ENCODE measurements at regions not wholly inside any gene's neighbourhood (a gene's known extent, or its start where the extent isn't known, plus 50 kb on each side); places are given as distances from the start of the nearest gene placed in this dataset.

DNA sequence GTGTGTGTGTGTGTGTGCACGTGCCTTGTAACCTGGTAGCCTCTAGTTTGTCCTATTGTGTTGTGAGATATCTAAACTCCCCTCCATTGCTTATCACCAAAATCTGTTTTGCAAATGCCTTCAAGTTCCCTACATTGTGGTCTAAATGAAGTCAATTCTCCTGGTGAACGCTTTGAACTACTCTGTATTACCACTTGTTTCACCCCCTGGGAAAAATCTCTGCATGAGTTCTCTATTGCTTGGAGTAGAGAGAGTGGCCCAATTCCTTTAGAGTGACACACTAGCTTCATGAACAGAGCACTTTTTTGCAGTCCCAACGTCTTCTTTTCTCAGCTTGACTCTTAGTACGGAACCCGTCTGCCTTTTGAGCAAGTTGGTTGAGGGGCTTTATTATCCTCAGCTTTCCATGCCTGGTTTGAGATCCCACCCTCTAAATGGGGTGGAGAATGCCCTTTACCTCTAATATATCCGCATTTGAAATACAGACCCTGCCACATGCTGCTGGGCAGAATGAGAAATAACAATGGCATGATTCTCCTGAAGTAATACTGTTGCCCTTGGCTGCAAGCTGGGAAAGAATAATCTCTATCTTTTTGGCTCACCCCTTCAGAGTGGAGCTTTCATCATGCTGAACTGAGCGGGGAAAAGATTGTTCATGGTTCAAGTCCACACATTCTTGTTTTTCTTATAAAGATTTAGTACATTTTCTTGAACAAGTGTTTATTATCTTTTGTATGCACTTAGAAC lies 2545.3 kb downstream of the PCDH9 start:
- H3K4me3 ChIP-seq (replicated peaks in 1 of 3; ENCODE audit: insufficient read depth in 1 of 3, low read depth in 2 of 3, low read length in 3 of 3), result no peak overlapping the region
- DNase-seq (ENCODE audit: low spot score) (no peak), ATAC-seq (no peak), FAIRE-seq (no peak)
- no peaks in the 10 kb centered on the region for H3K36me3 ChIP-seq (replicated peaks in 1 of 2; ENCODE audit: control insufficient read depth in 1 of 2, insufficient read depth in 2 of 2, low read length in 2 of 2)
- H3K27me3 ChIP-seq (ENCODE audit: control insufficient read depth in 1 of 2, insufficient read depth in 2 of 2, low read length in 2 of 2), result no peaks in the 10 kb centered on the region
- WGBS (ENCODE audit: low lambda C conversion rate), result 4% methylated on average over 7 of the region's 7 CpGs
- intact Hi-C loops (cut with micrococcal nuclease; ENCODE audit: unreplicated experiment), result no loop called here
- no peak overlapping the region for H3K4me2 ChIP-seq (ENCODE audit: low read depth, low read length)
- ChIA-PET POLR2A (no interaction called here), CTCF (ENCODE audit: low intra/inter-chr PET ratio, low total read pairs) (no interaction called here)
- no peaks in the 10 kb centered on the region for H3K79me2 ChIP-seq (ENCODE audit: insufficient read depth, low read length)
- H3K9me3 ChIP-seq (ENCODE audit: low read length), result no peaks in the 10 kb centered on the region; the same call in 1 of the 2 replicates
- in situ Hi-C loops (cut with HindIII; ENCODE audit: extremely low pct_ligation_motif_present, low pct_unique_long_range_greater_than_20kb), result no loop called here
- H3K4me1 ChIP-seq (ENCODE audit: insufficient read depth, low read length), result no peaks in the 10 kb centered on the region
- H3K9ac ChIP-seq (ENCODE audit: insufficient read depth, low read depth, low read length), result no peak overlapping the region
- no peaks in the 10 kb centered on the region for H4K20me1 ChIP-seq (ENCODE audit: insufficient read depth, low read length)
- no peak overlapping the region for H3K27ac ChIP-seq (ENCODE audit: extremely low read length, insufficient read depth, low read length)
- H2AFZ ChIP-seq (ENCODE audit: low read length), result no peak overlapping the region
- BruUV-seq (replicated peaks), result no TSS peak
- TF ChIP-seq ATRX (CRISPR knock-in tag; IDR thresholded peaks at IDR 0.05; ENCODE audit: borderline replicate concordance), result no peak
- TF ChIP-seq XBP1 (CRISPR knock-in tag; IDR thresholded peaks at IDR 0.05), result no peak
- no peak for TF ChIP-seq ZNF614 (CRISPR knock-in tag; IDR thresholded peaks at IDR 0.05; ENCODE audit: borderline replicate concordance)
- no peak for TF ChIP-seq MTF1 (CRISPR knock-in tag; IDR thresholded peaks at IDR 0.05)
- TF ChIP-seq STAG1 (CRISPR knock-in tag; IDR thresholded peaks at IDR 0.05), result no peak
- TF ChIP-seq, protein P1, sequence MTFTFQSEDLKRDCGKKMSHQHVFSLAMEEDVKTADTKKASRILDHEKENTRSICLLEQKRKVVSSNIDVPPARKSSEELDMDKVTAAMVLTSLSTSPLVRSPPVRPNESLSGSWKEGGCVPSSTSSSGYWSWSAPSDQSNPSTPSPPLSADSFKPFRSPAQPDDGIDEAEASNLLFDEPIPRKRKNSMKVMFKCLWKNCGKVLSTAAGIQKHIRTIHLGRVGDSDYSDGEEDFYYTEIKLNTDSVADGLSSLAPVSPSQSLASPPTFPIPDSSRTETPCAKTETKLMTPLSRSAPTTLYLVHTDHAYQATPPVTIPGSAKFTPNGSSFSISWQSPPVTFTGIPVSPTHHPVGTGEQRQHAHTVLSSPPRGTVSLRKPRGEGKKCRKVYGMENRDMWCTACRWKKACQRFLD (CRISPR knock-in tag; IDR thresholded peaks at IDR 0.05; ENCODE audit: borderline replicate concordance), result no peak
- TF ChIP-seq, protein P2, sequence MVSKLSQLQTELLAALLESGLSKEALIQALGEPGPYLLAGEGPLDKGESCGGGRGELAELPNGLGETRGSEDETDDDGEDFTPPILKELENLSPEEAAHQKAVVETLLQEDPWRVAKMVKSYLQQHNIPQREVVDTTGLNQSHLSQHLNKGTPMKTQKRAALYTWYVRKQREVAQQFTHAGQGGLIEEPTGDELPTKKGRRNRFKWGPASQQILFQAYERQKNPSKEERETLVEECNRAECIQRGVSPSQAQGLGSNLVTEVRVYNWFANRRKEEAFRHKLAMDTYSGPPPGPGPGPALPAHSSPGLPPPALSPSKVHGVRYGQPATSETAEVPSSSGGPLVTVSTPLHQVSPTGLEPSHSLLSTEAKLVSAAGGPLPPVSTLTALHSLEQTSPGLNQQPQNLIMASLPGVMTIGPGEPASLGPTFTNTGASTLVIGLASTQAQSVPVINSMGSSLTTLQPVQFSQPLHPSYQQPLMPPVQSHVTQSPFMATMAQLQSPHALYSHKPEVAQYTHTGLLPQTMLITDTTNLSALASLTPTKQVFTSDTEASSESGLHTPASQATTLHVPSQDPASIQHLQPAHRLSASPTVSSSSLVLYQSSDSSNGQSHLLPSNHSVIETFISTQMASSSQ (IDR thresholded peaks at IDR 0.05; ENCODE audit: low read depth), result no peak
- TF ChIP-seq, protein P2 (CRISPR knock-in tag; IDR thresholded peaks at IDR 0.05; ENCODE audit: borderline replicate concordance), result no peak
- TF ChIP-seq, protein P3, sequence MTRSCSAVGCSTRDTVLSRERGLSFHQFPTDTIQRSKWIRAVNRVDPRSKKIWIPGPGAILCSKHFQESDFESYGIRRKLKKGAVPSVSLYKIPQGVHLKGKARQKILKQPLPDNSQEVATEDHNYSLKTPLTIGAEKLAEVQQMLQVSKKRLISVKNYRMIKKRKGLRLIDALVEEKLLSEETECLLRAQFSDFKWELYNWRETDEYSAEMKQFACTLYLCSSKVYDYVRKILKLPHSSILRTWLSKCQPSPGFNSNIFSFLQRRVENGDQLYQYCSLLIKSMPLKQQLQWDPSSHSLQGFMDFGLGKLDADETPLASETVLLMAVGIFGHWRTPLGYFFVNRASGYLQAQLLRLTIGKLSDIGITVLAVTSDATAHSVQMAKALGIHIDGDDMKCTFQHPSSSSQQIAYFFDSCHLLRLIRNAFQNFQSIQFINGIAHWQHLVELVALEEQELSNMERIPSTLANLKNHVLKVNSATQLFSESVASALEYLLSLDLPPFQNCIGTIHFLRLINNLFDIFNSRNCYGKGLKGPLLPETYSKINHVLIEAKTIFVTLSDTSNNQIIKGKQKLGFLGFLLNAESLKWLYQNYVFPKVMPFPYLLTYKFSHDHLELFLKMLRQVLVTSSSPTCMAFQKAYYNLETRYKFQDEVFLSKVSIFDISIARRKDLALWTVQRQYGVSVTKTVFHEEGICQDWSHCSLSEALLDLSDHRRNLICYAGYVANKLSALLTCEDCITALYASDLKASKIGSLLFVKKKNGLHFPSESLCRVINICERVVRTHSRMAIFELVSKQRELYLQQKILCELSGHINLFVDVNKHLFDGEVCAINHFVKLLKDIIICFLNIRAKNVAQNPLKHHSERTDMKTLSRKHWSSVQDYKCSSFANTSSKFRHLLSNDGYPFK (CRISPR knock-in tag; IDR thresholded peaks at IDR 0.05; ENCODE audit: borderline replicate concordance), result no peak
- TF ChIP-seq POLR2G (IDR thresholded peaks at IDR 0.05; ENCODE audit: low read depth, low read length), result no peak
- TF ChIP-seq SIN3A (IDR thresholded peaks at IDR 0.05; ENCODE audit: borderline replicate concordance, low read depth, low read length), result no peak
- TF ChIP-seq ZNF772 (CRISPR knock-in tag; IDR thresholded peaks at IDR 0.05), result no peak
- TF ChIP-seq, protein P4, sequence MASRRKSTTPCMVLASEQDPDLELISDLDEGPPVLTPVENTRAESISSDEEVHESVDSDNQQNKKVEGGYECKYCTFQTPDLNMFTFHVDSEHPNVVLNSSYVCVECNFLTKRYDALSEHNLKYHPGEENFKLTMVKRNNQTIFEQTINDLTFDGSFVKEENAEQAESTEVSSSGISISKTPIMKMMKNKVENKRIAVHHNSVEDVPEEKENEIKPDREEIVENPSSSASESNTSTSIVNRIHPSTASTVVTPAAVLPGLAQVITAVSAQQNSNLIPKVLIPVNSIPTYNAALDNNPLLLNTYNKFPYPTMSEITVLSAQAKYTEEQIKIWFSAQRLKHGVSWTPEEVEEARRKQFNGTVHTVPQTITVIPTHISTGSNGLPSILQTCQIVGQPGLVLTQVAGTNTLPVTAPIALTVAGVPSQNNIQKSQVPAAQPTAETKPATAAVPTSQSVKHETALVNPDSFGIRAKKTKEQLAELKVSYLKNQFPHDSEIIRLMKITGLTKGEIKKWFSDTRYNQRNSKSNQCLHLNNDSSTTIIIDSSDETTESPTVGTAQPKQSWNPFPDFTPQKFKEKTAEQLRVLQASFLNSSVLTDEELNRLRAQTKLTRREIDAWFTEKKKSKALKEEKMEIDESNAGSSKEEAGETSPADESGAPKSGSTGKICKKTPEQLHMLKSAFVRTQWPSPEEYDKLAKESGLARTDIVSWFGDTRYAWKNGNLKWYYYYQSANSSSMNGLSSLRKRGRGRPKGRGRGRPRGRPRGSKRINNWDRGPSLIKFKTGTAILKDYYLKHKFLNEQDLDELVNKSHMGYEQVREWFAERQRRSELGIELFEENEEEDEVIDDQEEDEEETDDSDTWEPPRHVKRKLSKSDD (CRISPR knock-in tag; IDR thresholded peaks at IDR 0.05; ENCODE audit: low read depth), result no peak
